Lower leg skin (tissue), 3 donors: ENCODE measurements at regions not wholly inside any gene's neighbourhood (a gene's known extent, or its start where the extent isn't known, plus 50 kb on each side); places are given as distances from the start of the nearest gene placed in this dataset.

ENCODE experiments used
- CTCF ChIP-seq, 3 donors: fragments of 450-650 bp; IDR thresholded peaks; one replicate each; pipeline ENCODE4 v1.5.1; 2016; ENCODE audit warnings: antibody characterized with exemption in 3 of 3, mild to moderate bottlenecking in 3 of 3, moderate library complexity in 2 of 3
- POLR2A ChIP-seq, 2 donors: fragments of 450-650 bp; IDR thresholded peaks; one replicate each; pipeline ENCODE4 v1.6.1; 2016 to 2017; ENCODE audit warnings: antibody characterized with exemption in 2 of 2, mild to moderate bottlenecking in 1 of 2, moderate library complexity in 1 of 2

- TF ChIP-seq CTCF (IDR thresholded peaks at IDR 0.05): no peak
- no peak for TF ChIP-seq POLR2A (IDR thresholded peaks at IDR 0.05)
Measured at GRCh38 chr4:155510771-155511170, 134.0 kb upstream of the MAP9 start.
